GM12878 (cell line): ENCODE measurements at regions not wholly inside any gene's neighbourhood (a gene's known extent, or its start where the extent isn't known, plus 50 kb on each side); places are given as distances from the start of the nearest gene placed in this dataset.

Experiments
- ATAC-seq: fragments of 200-7000 bp; cut with Tn5 transposase; 3 replicates; pipeline ENCODE4 v1.9.1; 2020; ENCODE audit warnings: mild to moderate bottlenecking, moderate library complexity
- BruUV-seq: library from RNA; stranded (reverse); fragments of 400-500 nt; replicated peaks from 2 replicates; lab custom pipeline; 2021; lab: Mats Ljungman, UMichigan
- CTCF ChIA-PET: fragments of 300-600 bp; sonication (Branson Sonifier 250); formaldehyde crosslinking; extraction: SDS; loops from one replicate; lab custom pipeline; 2021; ENCODE audit warnings: inconsistent platforms; lab: Yijun Ruan, JAX
- POLR2A ChIA-PET: fragments of 350-600 bp; formaldehyde crosslinking; extraction: SDS; loops from one replicate; lab custom pipeline; 2021; ENCODE audit warnings: inconsistent platforms; lab: Charles Lee
- RAD21 ChIA-PET: fragments of 300-600 bp; sonication (Branson Sonifier 250); formaldehyde crosslinking; loops from one replicate; lab custom pipeline; 2023; ENCODE audit warnings: antibody characterized with exemption; ENCODE audit not compliant: unreplicated experiment; lab: Charles Lee
- SMC1A ChIA-PET: fragments of 300-600 bp; sonication (Branson Sonifier 250); formaldehyde crosslinking; loops from one replicate; lab custom pipeline; 2023; ENCODE audit not compliant: unreplicated experiment, uncharacterized antibody; lab: Charles Lee
- DNase-seq: peaks from one replicate; pipeline ENCODE4 v3.0.0-alpha.2; 2011; ENCODE audit warnings: low read depth, low spot score
- FAIRE-seq: peaks from 3 replicates; lab custom pipeline; 2011; peaks lifted over from hg19 to GRCh38; lab: Jason Lieb, UNC
- H2AFZ ChIP-seq: 2 replicates; pipeline ENCODE4 v1.6.0; 2011; ENCODE audit warnings: low read depth, low read length, control low read depth; ENCODE audit not compliant: control insufficient read depth
- H3K27ac ChIP-seq: 2 replicates; pipeline ENCODE4 v1.5.1; 2011; ENCODE audit warnings: control low read depth; ENCODE audit not compliant: control insufficient read depth, insufficient read depth
- H3K27me3 ChIP-seq, 2 experiments: replicated peaks in 1 of 2; 2 replicates each; pipeline versions ENCODE4 v1.6.0 to v1.6.1; 2011; ENCODE audit warnings: low read length in 1 of 2; ENCODE audit not compliant: control insufficient read depth in 2 of 2, insufficient read depth in 2 of 2
- H3K36me3 ChIP-seq, 2 experiments: 2 replicates each; pipeline ENCODE4 v1.5.1; 2011; ENCODE audit warnings: low read length in 1 of 2; ENCODE audit not compliant: control insufficient read depth in 2 of 2, insufficient read depth in 2 of 2
- H3K4me1 ChIP-seq: 2 replicates; pipeline ENCODE4 v1.6.1; 2011; ENCODE audit warnings: mild to moderate bottlenecking, low read length, moderate library complexity, mixed read lengths; ENCODE audit not compliant: control insufficient read depth, insufficient read depth
- H3K4me2 ChIP-seq: 2 replicates; pipeline ENCODE4 v1.6.0; 2011; ENCODE audit warnings: control low read depth; ENCODE audit not compliant: control insufficient read depth, insufficient read depth
- H3K4me3 ChIP-seq: fragments of 200-600 bp; sonication (generic); 2 replicates; pipeline ENCODE4 v1.5.1; 2016
- H3K79me2 ChIP-seq: 2 replicates; pipeline ENCODE4 v1.6.0; 2011; ENCODE audit warnings: low read length; ENCODE audit not compliant: control insufficient read depth, insufficient read depth
- H3K9ac ChIP-seq: 2 replicates; pipeline ENCODE4 v1.8.0; 2011; ENCODE audit warnings: low read length, control low read depth, mixed read lengths; ENCODE audit not compliant: control insufficient read depth, insufficient read depth
- H3K9me3 ChIP-seq: replicated peaks from 3 replicates; pipeline ENCODE4 v1.5.1; 2011; ENCODE audit warnings: mild to moderate bottlenecking, low read length; ENCODE audit not compliant: control insufficient read depth, insufficient read depth
- H4K20me1 ChIP-seq: 2 replicates; pipeline ENCODE4 v1.6.0; 2011; ENCODE audit not compliant: control insufficient read depth, insufficient read depth
- EGR1 ChIP-seq, 2 experiments: IDR thresholded peaks; 1 replicate in 1 of 2; 2 replicates in 1 of 2; pipeline ENCODE4 v1.6.1; 2011 to 2012; ENCODE audit warnings: low read depth in 2 of 2, low read length in 2 of 2, borderline replicate concordance in 1 of 2, mild to moderate bottlenecking in 1 of 2, moderate library complexity in 1 of 2
- HDGF ChIP-seq: fragments of 450-650 bp; IDR thresholded peaks from 2 replicates; pipeline ENCODE4 v1.6.1; 2016; ENCODE audit warnings: antibody characterized with exemption
- IKZF1 ChIP-seq: fragments of 450-650 bp; conservative IDR thresholded peaks from 2 replicates; pipeline ENCODE4 v1.6.1; 2017; ENCODE audit warnings: antibody characterized with exemption, mild to moderate bottlenecking
- KLF5 ChIP-seq: fragments of 450-650 bp; IDR thresholded peaks from 2 replicates; pipeline ENCODE4 v1.6.1; 2014; ENCODE audit warnings: mild to moderate bottlenecking; ENCODE audit not compliant: partially characterized antibody
- PAX5 ChIP-seq: IDR thresholded peaks from 2 replicates; pipeline ENCODE4 v1.6.1; 2011; ENCODE audit warnings: low read depth, low read length, borderline replicate concordance
- POLR2AphosphoS2 ChIP-seq: IDR thresholded peaks from 2 replicates; pipeline ENCODE4 v1.6.1; 2011; ENCODE audit warnings: low read depth, mild to moderate bottlenecking, low read length, improper control_type of control experiment, moderate library complexity
- TCF3 ChIP-seq: IDR thresholded peaks from 2 replicates; pipeline ENCODE4 v1.6.1; 2012; ENCODE audit warnings: low read depth, mild to moderate bottlenecking, low read length, borderline replicate concordance; ENCODE audit not compliant: insufficient read depth
- ZNF24 ChIP-seq: fragments of 450-650 bp; IDR thresholded peaks from 2 replicates; pipeline ENCODE4 v1.6.1; 2017; ENCODE audit warnings: antibody characterized with exemption, mild to moderate bottlenecking
- WGBS: methylation state at CpG from one replicate; pipeline ENCODE4 v1.1.6; 2016; ENCODE audit warnings: low lambda C conversion rate; ENCODE audit not compliant: insufficient replicate concordance, insufficient coverage; ENCODE audit errors: missing lambda C conversion rate; 5-methylcytosine and 5-hydroxymethylcytosine counted together
- in situ Hi-C: fragments of 300-500 bp; cut with MboI; formaldehyde crosslinking; loops from 9 replicates; pipeline ENCODE4 v1.14.3; 2018; ENCODE audit warnings: mixed read lengths
- intact Hi-C: fragments of 100-400 bp; cut with micrococcal nuclease; formaldehyde crosslinking; loops from one replicate; pipeline ENCODE4 v1.14.2; 2022; ENCODE audit not compliant: unreplicated experiment
- TF ChIP-seq, protein P1 (sequence below), 3 experiments: IDR thresholded peaks in 2 of 3; conservative IDR thresholded peaks in 1 of 3; 2 replicates each; pipeline ENCODE4 v1.5.1; 2011; ENCODE audit warnings: low read depth in 3 of 3, low read length in 3 of 3, mild to moderate bottlenecking in 3 of 3, control low read depth in 2 of 3, moderate library complexity in 2 of 3, inconsistent platforms in 1 of 3, mixed read lengths in 1 of 3; ENCODE audit not compliant: control insufficient read depth in 2 of 3, insufficient read depth in 1 of 3; ENCODE audit errors: extremely low read depth in 1 of 3
- TF ChIP-seq, protein P2 (sequence below): IDR thresholded peaks from 2 replicates; pipeline ENCODE4 v1.6.1; 2012; ENCODE audit warnings: low read depth, low read length, improper control_type of control experiment
- TF ChIP-seq, protein P3 (sequence below): fragments of 450-650 bp; IDR thresholded peaks from 2 replicates; pipeline ENCODE4 v1.6.1; 2017; ENCODE audit warnings: antibody characterized with exemption, mild to moderate bottlenecking, moderate library complexity
- TF ChIP-seq, protein P4 (sequence below): fragments of 150-350 bp; IDR thresholded peaks from 2 replicates; pipeline ENCODE4 v1.6.1; 2016; ENCODE audit warnings: low read depth, low read length

DNA sequence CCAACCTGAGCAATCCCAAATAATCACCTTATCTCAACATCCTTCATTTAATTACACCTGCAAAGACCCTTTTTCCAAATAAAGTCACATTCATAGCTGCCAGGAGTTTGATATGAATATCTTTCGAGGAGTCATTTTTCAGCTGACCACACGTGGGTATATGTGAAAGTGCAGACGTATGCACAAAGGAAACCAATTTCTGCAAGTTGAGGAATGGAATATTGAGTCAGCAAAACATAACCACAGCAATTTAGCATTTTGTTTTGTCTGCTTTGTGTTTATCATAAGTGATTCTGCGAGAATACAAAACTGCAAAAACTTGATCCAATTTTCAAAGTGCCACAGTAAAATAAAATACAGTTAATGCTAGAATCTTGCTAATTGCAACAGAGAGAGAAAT lies 295.9 kb downstream of the SUCLA2 start:
- DNase-seq (no peak), FAIRE-seq (no peak), ATAC-seq (no peak)
- intact Hi-C loops = no loop called here
- in situ Hi-C loops = no loop called here
- Histone ChIP-seq H3K36me3 (no peaks in the 10 kb centered on the region), H3K4me2 (no peak overlapping the region), H3K9me3 (no peaks in the 10 kb centered on the region), H3K27ac (no peak overlapping the region), H4K20me1 (no peaks in the 10 kb centered on the region), H3K79me2 (no peaks in the 10 kb centered on the region), H3K4me3 (no peak overlapping the region), H3K4me1 (no peaks in the 10 kb centered on the region), H3K27me3 (no peaks in the 10 kb centered on the region), H2AFZ (no peak overlapping the region), H3K9ac (no peak overlapping the region)
- RAD21 ChIA-PET = no interaction called here
- BruUV-seq = no TSS peak
- SMC1A ChIA-PET = interaction anchor here (1.0 kb wide), 2 partner anchors 18 to 729 kb away, joined by 3 to 4 read pairs; no protein-coding TSS in a partner anchor
- WGBS = 24% methylated on average over 4 of the region's 4 CpGs
- CTCF ChIA-PET = no interaction called here
- POLR2A ChIA-PET = no interaction called here
- TF ChIP-seq KLF5 (no peak), ZNF24 (no peak), EGR1 (IDR thresholded peaks at IDR 0.05; ENCODE audit: borderline replicate concordance in 1 of 2, low read depth in 2 of 2, low read length in 2 of 2) (no peak), IKZF1 (no peak), TCF3 (no peak), POLR2AphosphoS2 (no peak), PAX5 (no peak), HDGF (no peak)
- TF ChIP-seq, protein P1, sequence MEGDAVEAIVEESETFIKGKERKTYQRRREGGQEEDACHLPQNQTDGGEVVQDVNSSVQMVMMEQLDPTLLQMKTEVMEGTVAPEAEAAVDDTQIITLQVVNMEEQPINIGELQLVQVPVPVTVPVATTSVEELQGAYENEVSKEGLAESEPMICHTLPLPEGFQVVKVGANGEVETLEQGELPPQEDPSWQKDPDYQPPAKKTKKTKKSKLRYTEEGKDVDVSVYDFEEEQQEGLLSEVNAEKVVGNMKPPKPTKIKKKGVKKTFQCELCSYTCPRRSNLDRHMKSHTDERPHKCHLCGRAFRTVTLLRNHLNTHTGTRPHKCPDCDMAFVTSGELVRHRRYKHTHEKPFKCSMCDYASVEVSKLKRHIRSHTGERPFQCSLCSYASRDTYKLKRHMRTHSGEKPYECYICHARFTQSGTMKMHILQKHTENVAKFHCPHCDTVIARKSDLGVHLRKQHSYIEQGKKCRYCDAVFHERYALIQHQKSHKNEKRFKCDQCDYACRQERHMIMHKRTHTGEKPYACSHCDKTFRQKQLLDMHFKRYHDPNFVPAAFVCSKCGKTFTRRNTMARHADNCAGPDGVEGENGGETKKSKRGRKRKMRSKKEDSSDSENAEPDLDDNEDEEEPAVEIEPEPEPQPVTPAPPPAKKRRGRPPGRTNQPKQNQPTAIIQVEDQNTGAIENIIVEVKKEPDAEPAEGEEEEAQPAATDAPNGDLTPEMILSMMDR (IDR thresholded peaks at IDR 0.05 in 2 of 3, conservative IDR thresholded peaks at IDR 0.05 in 1 of 3; ENCODE audit: control insufficient read depth in 2 of 3, extremely low read depth in 1 of 3, insufficient read depth in 1 of 3, low read depth in 3 of 3, low read length in 3 of 3) = no peak
- TF ChIP-seq, protein P2, sequence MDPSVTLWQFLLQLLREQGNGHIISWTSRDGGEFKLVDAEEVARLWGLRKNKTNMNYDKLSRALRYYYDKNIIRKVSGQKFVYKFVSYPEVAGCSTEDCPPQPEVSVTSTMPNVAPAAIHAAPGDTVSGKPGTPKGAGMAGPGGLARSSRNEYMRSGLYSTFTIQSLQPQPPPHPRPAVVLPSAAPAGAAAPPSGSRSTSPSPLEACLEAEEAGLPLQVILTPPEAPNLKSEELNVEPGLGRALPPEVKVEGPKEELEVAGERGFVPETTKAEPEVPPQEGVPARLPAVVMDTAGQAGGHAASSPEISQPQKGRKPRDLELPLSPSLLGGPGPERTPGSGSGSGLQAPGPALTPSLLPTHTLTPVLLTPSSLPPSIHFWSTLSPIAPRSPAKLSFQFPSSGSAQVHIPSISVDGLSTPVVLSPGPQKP = no peak
- TF ChIP-seq, protein P3, sequence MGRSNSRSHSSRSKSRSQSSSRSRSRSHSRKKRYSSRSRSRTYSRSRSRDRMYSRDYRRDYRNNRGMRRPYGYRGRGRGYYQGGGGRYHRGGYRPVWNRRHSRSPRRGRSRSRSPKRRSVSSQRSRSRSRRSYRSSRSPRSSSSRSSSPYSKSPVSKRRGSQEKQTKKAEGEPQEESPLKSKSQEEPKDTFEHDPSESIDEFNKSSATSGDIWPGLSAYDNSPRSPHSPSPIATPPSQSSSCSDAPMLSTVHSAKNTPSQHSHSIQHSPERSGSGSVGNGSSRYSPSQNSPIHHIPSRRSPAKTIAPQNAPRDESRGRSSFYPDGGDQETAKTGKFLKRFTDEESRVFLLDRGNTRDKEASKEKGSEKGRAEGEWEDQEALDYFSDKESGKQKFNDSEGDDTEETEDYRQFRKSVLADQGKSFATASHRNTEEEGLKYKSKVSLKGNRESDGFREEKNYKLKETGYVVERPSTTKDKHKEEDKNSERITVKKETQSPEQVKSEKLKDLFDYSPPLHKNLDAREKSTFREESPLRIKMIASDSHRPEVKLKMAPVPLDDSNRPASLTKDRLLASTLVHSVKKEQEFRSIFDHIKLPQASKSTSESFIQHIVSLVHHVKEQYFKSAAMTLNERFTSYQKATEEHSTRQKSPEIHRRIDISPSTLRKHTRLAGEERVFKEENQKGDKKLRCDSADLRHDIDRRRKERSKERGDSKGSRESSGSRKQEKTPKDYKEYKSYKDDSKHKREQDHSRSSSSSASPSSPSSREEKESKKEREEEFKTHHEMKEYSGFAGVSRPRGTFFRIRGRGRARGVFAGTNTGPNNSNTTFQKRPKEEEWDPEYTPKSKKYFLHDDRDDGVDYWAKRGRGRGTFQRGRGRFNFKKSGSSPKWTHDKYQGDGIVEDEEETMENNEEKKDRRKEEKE = no peak
- TF ChIP-seq, protein P4, sequence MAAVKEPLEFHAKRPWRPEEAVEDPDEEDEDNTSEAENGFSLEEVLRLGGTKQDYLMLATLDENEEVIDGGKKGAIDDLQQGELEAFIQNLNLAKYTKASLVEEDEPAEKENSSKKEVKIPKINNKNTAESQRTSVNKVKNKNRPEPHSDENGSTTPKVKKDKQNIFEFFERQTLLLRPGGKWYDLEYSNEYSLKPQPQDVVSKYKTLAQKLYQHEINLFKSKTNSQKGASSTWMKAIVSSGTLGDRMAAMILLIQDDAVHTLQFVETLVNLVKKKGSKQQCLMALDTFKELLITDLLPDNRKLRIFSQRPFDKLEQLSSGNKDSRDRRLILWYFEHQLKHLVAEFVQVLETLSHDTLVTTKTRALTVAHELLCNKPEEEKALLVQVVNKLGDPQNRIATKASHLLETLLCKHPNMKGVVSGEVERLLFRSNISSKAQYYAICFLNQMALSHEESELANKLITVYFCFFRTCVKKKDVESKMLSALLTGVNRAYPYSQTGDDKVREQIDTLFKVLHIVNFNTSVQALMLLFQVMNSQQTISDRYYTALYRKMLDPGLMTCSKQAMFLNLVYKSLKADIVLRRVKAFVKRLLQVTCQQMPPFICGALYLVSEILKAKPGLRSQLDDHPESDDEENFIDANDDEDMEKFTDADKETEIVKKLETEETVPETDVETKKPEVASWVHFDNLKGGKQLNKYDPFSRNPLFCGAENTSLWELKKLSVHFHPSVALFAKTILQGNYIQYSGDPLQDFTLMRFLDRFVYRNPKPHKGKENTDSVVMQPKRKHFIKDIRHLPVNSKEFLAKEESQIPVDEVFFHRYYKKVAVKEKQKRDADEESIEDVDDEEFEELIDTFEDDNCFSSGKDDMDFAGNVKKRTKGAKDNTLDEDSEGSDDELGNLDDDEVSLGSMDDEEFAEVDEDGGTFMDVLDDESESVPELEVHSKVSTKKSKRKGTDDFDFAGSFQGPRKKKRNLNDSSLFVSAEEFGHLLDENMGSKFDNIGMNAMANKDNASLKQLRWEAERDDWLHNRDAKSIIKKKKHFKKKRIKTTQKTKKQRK = no peak
